HG03442 (cell line): ENCODE measurements at regions not wholly inside any gene's neighbourhood (a gene's known extent, or its start where the extent isn't known, plus 50 kb on each side); places are given as distances from the start of the nearest gene placed in this dataset.
A peak's percentile ranks its signal among the peaks of the same experiment; 100 is the strongest.
"Not testable (repeated sequence)": the region's sequence is repeated elsewhere in the genome, so short reads cannot be mapped to it uniquely, and the experiment has no call there.

Experiments used
- ATAC-seq: cut with Tn5 transposase; IDR thresholded peaks from one replicate; pipeline ENCODE4 v1.9.1; 2021; ENCODE audit warnings: mild to moderate bottlenecking, moderate library complexity; ENCODE audit not compliant: unreplicated experiment

- no peak for ATAC-seq
Observed at GRCh38 chr4:75287738-75288517, 226.3 kb downstream of the RCHY1 start.

GRCh38 chr4:75285837-75286236 is 228.4 kb downstream of the RCHY1 start:
- no peak for ATAC-seq

GRCh38 chr4:75284831-75285230 is 229.4 kb downstream of the RCHY1 start:
- ATAC-seq, result no peak

- ATAC-seq, result not testable (repeated sequence)
Observed at GRCh38 chr4:75280461-75280860, 233.7 kb downstream of the RCHY1 start.

GRCh38 chr4:75259306-75259705 is 254.9 kb downstream of the RCHY1 start:
- no peak for ATAC-seq

- no peak for ATAC-seq
Observed at GRCh38 chr4:75255261-75255660, 258.9 kb downstream of the RCHY1 start.

GRCh38 chr4:75254745-75255144 is 259.5 kb downstream of the RCHY1 start:
- no peak for ATAC-seq

- not testable (repeated sequence) for ATAC-seq
Observed at GRCh38 chr4:75253094-75253493, 261.1 kb downstream of the RCHY1 start.

- peak; percentile 74 for ATAC-seq
Observed at GRCh38 chr4:75251547-75251946, 262.7 kb downstream of the RCHY1 start.

- ATAC-seq, result no peak
Observed at GRCh38 chr4:75249739-75250138, 264.5 kb downstream of the RCHY1 start.

- ATAC-seq, result no peak
Observed at GRCh38 chr4:75248770-75249407, 265.3 kb downstream of the RCHY1 start.

- no peak for ATAC-seq
Observed at GRCh38 chr4:75244325-75244724, 269.9 kb downstream of the RCHY1 start.

GRCh38 chr4:75243570-75243969 is 270.6 kb downstream of the RCHY1 start:
- no peak for ATAC-seq

- peak; percentile 98 for ATAC-seq
Observed at GRCh38 chr4:75235359-75235951, 278.7 kb downstream of the RCHY1 start.

GRCh38 chr4:75232546-75232945 is 281.7 kb downstream of the RCHY1 start:
- ATAC-seq, result no peak

- ATAC-seq, result peak; percentile 75
Observed at GRCh38 chr4:75229806-75230570, 284.2 kb downstream of the RCHY1 start.

GRCh38 chr4:75213480-75213879 is 280.6 kb downstream of the PARM1 start:
- ATAC-seq, result no peak

- no peak for ATAC-seq
Observed at GRCh38 chr4:75211422-75211821, 278.5 kb downstream of the PARM1 start.

- no peak for ATAC-seq
Observed at GRCh38 chr4:75207902-75208301, 275.0 kb downstream of the PARM1 start.

- no peak for ATAC-seq
Observed at GRCh38 chr4:75195111-75195510, 262.2 kb downstream of the PARM1 start.

GRCh38 chr4:75194180-75194579 is 261.3 kb downstream of the PARM1 start:
- ATAC-seq, result no peak
